ENCODE measurements at regions not wholly inside any gene's neighbourhood (a gene's known extent, or its start where the extent isn't known, plus 50 kb on each side); places are given as distances from the start of the nearest gene placed in this dataset.

DNA sequence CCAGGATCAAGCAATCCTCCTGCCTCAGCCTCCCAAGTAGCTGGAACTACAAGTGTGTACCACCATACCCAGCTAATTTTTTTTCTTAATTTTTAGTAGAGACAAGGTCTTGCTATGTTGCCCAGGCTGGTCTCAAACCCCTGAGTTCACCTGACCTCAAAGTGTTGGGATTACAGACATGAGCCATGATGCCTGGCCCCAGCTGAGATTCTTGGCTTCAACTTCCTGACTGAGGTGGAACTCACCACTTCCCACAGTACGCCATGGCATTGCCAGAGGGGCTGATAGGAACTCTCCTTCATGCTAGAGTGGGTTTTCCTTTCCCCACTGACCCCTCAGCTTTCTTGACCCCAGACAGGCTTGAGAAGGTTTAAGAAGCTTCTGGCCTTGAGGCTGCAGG lies 251.0 kb upstream of the CSF3R start:
- TF ChIP-seq, protein P1, sequence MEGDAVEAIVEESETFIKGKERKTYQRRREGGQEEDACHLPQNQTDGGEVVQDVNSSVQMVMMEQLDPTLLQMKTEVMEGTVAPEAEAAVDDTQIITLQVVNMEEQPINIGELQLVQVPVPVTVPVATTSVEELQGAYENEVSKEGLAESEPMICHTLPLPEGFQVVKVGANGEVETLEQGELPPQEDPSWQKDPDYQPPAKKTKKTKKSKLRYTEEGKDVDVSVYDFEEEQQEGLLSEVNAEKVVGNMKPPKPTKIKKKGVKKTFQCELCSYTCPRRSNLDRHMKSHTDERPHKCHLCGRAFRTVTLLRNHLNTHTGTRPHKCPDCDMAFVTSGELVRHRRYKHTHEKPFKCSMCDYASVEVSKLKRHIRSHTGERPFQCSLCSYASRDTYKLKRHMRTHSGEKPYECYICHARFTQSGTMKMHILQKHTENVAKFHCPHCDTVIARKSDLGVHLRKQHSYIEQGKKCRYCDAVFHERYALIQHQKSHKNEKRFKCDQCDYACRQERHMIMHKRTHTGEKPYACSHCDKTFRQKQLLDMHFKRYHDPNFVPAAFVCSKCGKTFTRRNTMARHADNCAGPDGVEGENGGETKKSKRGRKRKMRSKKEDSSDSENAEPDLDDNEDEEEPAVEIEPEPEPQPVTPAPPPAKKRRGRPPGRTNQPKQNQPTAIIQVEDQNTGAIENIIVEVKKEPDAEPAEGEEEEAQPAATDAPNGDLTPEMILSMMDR (IDR thresholded peaks at IDR 0.05 in 4 of 5, conservative IDR thresholded peaks at IDR 0.05 in 1 of 5): no peak
- TF ChIP-seq POLR2A (IDR thresholded peaks at IDR 0.05): no peak

Data from gastrocnemius medialis (tissue), 4 donors.